Neuronal stem cell (in vitro differentiated cells): ENCODE measurements at regions not wholly inside any gene's neighbourhood (a gene's known extent, or its start where the extent isn't known, plus 50 kb on each side); places are given as distances from the start of the nearest gene placed in this dataset.

Experiments used
- DNase-seq: peaks from one replicate; pipeline ENCODE4 v3.0.0-alpha.2; 2013; ENCODE audit warnings: low spot score
- H2AFZ ChIP-seq: one replicate; pipeline ENCODE4 v1.6.1; 2013; ENCODE audit warnings: mild to moderate bottlenecking, low read length, inconsistent platforms
- H2AK5ac ChIP-seq: 2 replicates; pipeline ENCODE4 v1.6.1; 2013; ENCODE audit warnings: low read depth, mild to moderate bottlenecking, inconsistent platforms, low read length, moderate library complexity, mixed read lengths
- H2BK120ac ChIP-seq: 2 replicates; pipeline ENCODE4 v1.6.1; 2013; ENCODE audit warnings: low read depth, mild to moderate bottlenecking, inconsistent platforms, low read length, moderate library complexity, mixed read lengths
- H2BK12ac ChIP-seq: one replicate; pipeline ENCODE4 v1.6.1; 2013; ENCODE audit warnings: low read length, inconsistent platforms
- H2BK15ac ChIP-seq: 2 replicates; pipeline ENCODE4 v1.6.1; 2013; ENCODE audit warnings: mild to moderate bottlenecking, low read length, inconsistent platforms, mixed read lengths
- H2BK5ac ChIP-seq: one replicate; pipeline ENCODE4 v1.6.1; 2013; ENCODE audit warnings: inconsistent platforms, mild to moderate bottlenecking, low read length, moderate library complexity
- H3K14ac ChIP-seq: one replicate; pipeline ENCODE4 v1.6.1; 2013; ENCODE audit warnings: low read length, inconsistent platforms
- H3K18ac ChIP-seq: 2 replicates; pipeline ENCODE4 v1.6.1; 2013; ENCODE audit warnings: low read length, inconsistent platforms
- H3K23ac ChIP-seq: 2 replicates; pipeline ENCODE4 v1.6.1; 2013; ENCODE audit warnings: low read depth, mild to moderate bottlenecking, mixed read lengths, low read length, inconsistent platforms; ENCODE audit not compliant: poor library complexity
- H3K27ac ChIP-seq: replicated peaks from 3 replicates; pipeline ENCODE4 v1.5.1; 2013; ENCODE audit warnings: low read length, inconsistent platforms
- H3K27me3 ChIP-seq, 3 experiments: 2 replicates each; pipeline ENCODE4 v1.6.1; 2013; ENCODE audit warnings: low read length in 3 of 3, mild to moderate bottlenecking in 2 of 3, inconsistent platforms in 1 of 3, low read depth in 1 of 3, mixed read lengths in 1 of 3, moderate library complexity in 1 of 3; ENCODE audit not compliant: control insufficient read depth in 3 of 3, insufficient read depth in 3 of 3
- H3K36me3 ChIP-seq, 2 donors: replicated peaks in 1 of 2; 2 replicates each; pipeline ENCODE4 v1.6.1; 2013; ENCODE audit warnings: low read length in 2 of 2; ENCODE audit not compliant: control insufficient read depth in 2 of 2, insufficient read depth in 2 of 2
- H3K4ac ChIP-seq: 2 replicates; pipeline ENCODE4 v1.6.1; 2013; ENCODE audit warnings: inconsistent platforms, mild to moderate bottlenecking, low read length, moderate library complexity
- H3K4me1 ChIP-seq, 2 donors: 1 replicate in 1 of 2; 2 replicates in 1 of 2; pipeline ENCODE4 v1.6.1; 2013; ENCODE audit warnings: low read length in 2 of 2, low read depth in 1 of 2; ENCODE audit not compliant: control insufficient read depth in 2 of 2, insufficient read depth in 1 of 2
- H3K4me2 ChIP-seq: one replicate; pipeline ENCODE4 v1.6.1; 2013; ENCODE audit warnings: mild to moderate bottlenecking, low read length, inconsistent platforms; ENCODE audit not compliant: insufficient read depth, poor library complexity, severe bottlenecking
- H3K4me3 ChIP-seq, 2 donors: 2 replicates each; pipeline ENCODE4 v1.5.1; 2013; ENCODE audit warnings: low read length in 2 of 2, mild to moderate bottlenecking in 2 of 2, inconsistent platforms in 1 of 2, moderate library complexity in 1 of 2
- H3K79me1 ChIP-seq: one replicate; pipeline ENCODE4 v1.6.1; 2013; ENCODE audit warnings: low read depth, mild to moderate bottlenecking, inconsistent platforms, low read length, moderate library complexity
- H3K9ac ChIP-seq: one replicate; pipeline ENCODE4 v1.6.1; 2013; ENCODE audit warnings: mild to moderate bottlenecking, low read depth, low read length, inconsistent platforms; ENCODE audit not compliant: poor library complexity
- H3K9me3 ChIP-seq, 2 donors: replicated peaks in 1 of 2; 2 replicates each; pipeline versions ENCODE3 to v1.6.1; 2013; ENCODE audit warnings: low read length in 2 of 2, mild to moderate bottlenecking in 2 of 2, inconsistent platforms in 1 of 2, low read depth in 1 of 2, mixed read lengths in 1 of 2, moderate library complexity in 1 of 2; ENCODE audit not compliant: control insufficient read depth in 2 of 2, insufficient read depth in 1 of 2
- H4K8ac ChIP-seq: one replicate; pipeline ENCODE4 v1.6.1; 2013; ENCODE audit warnings: low read depth, mild to moderate bottlenecking, inconsistent platforms, low read length, moderate library complexity
- H4K91ac ChIP-seq: one replicate; pipeline ENCODE4 v1.6.1; 2013; ENCODE audit warnings: low read length, low read depth, mild to moderate bottlenecking, inconsistent platforms; ENCODE audit not compliant: poor library complexity
- WGBS, 2 donors: extraction: QIAGEN DNeasy Blood & Tissue Kit; methylation state at CpG; one replicate each; pipeline ENCODE4 v1.1.7; 2013; ENCODE audit warnings: missing lambda C conversion rate in 2 of 2, mixed read lengths in 1 of 2; ENCODE audit not compliant: insufficient read length in 2 of 2, insufficient replicate concordance in 1 of 2; ENCODE audit errors: extremely low coverage in 2 of 2; 5-methylcytosine and 5-hydroxymethylcytosine counted together

DNA sequence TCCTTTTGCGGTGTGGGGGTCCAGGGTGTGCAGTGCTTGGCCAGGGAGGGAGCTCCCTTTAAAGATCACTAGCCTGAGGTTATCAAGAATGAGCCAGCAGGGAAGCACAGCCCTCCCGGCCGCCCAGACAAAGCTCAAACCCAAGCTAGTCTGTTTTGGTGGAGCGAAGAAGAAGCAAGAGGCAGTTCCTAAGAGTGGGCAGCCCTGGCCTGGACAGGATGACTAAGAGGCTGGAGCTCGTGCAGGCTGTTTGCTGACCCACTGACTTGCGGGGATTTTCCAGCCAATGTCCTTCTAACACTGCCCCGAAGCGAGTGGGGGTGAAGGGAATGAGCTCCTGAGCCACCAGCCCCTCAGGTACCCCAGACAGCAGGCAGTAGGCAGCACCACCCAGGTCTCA lies 134.4 kb downstream of the COPRS start:
- Histone ChIP-seq H3K14ac (no peak overlapping the region), H4K91ac (no peak overlapping the region), H4K8ac (no peak overlapping the region), H3K4me1 (no peaks in the 10 kb centered on the region), H2BK12ac (no peak overlapping the region), H3K4me3 (no peak overlapping the region), H3K36me3 (no peaks in the 10 kb centered on the region), H3K9ac (no peak overlapping the region), H2AK5ac (no peak overlapping the region), H2BK120ac (no peak overlapping the region), H2BK15ac (no peak overlapping the region), H2AFZ (no peak overlapping the region), H3K9me3 (no peaks in the 10 kb centered on the region), H3K23ac (no peak overlapping the region), H2BK5ac (no peak overlapping the region), H3K4me2 (no peak overlapping the region), H3K27ac (no peak overlapping the region), H3K79me1 (no peaks in the 10 kb centered on the region), H3K4ac (no peak overlapping the region), H3K27me3 (no peaks in the 10 kb centered on the region), H3K18ac (no peak overlapping the region)
- no CpG with 5 or more reads among the region's 8 CpGs for WGBS, 2 donors
- DNase-seq = no peak

- no peak overlapping the region for H2BK15ac ChIP-seq
- H3K27me3 ChIP-seq = no peaks in the 10 kb centered on the region
- no peak overlapping the region for H3K4ac ChIP-seq
- H3K9me3 ChIP-seq = no peaks in the 10 kb centered on the region
- H3K27ac ChIP-seq = no peak overlapping the region
- no peak overlapping the region for H3K23ac ChIP-seq
- no peak overlapping the region for H2BK12ac ChIP-seq
- H2AFZ ChIP-seq = no peak overlapping the region
- H3K4me1 ChIP-seq = no peaks in the 10 kb centered on the region
- no peak overlapping the region for H2BK120ac ChIP-seq
- no peak overlapping the region for H4K8ac ChIP-seq
- H3K36me3 ChIP-seq = no peaks in the 10 kb centered on the region
- no peak for DNase-seq
- H3K18ac ChIP-seq = no peak overlapping the region
- H3K79me1 ChIP-seq = no peaks in the 10 kb centered on the region
- no peak overlapping the region for H2BK5ac ChIP-seq
- no peak overlapping the region for H4K91ac ChIP-seq
- H3K9ac ChIP-seq = no peak overlapping the region
- no peak overlapping the region for H2AK5ac ChIP-seq
- H3K14ac ChIP-seq = no peak overlapping the region
- no CpG with 5 or more reads among the region's 8 CpGs for WGBS, 2 donors
- H3K4me3 ChIP-seq = no peak overlapping the region
- H3K4me2 ChIP-seq = no peak overlapping the region
Observed at GRCh38 chr17:31724026-31724425, 135.0 kb downstream of the COPRS start.

DNA sequence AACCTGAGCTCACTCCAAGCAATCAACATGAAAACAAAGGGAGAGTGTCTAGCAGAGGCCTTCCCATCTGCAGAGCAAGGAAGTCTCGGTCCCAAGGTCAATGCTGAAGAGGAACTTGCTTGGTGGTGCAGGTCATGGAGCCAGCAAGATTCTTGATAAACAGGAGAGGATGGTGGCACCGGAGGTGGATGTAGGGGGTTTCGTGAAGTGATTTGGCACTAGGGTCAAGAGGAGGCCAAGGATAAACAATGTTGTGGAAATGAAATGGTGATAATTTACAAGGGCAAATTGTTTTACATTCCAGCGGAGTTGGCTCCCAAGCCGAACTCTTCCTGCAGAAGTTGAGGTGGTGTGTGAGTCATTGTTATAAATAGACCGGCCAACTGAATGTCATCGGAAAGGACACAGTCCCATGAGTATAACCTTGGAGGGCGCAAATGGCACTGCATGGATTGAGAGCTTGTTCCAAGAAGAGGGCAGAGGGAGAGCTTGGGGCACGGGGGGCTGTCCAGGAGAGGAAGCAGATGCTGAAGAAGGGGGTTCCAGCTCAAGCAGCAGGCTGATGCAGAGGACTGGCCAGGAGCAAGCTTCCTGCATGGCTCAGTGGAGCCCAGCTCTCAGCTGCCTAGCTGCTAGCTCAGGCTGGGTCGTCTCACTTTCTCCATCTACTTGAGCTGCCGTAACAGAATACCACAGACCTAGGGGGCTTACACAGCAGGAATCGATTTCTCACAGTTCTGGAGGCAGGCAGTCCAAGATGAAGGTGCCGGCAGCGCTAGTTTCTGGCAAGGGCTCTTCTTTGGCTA lies 136.6 kb downstream of the COPRS start:
- Histone ChIP-seq H3K14ac (no peak overlapping the region), H2BK12ac (no peak overlapping the region), H2AFZ (no peak overlapping the region), H3K23ac (no peak overlapping the region), H3K4me3 (no peak overlapping the region), H3K27ac (no peak overlapping the region), H3K36me3 (no peaks in the 10 kb centered on the region), H2BK120ac (no peak overlapping the region), H3K4me1 (no peaks in the 10 kb centered on the region), H4K8ac (no peak overlapping the region), H4K91ac (no peak overlapping the region), H3K27me3 (no peaks in the 10 kb centered on the region), H2BK15ac (no peak overlapping the region), H3K4me2 (no peak overlapping the region), H2AK5ac (no peak overlapping the region), H3K79me1 (no peaks in the 10 kb centered on the region), H3K4ac (no peak overlapping the region), H2BK5ac (no peak overlapping the region), H3K18ac (no peak overlapping the region), H3K9me3 (no peaks in the 10 kb centered on the region), H3K9ac (no peak overlapping the region)
- DNase-seq = no peak
- no CpG with 5 or more reads among the region's 14 CpGs for WGBS, 2 donors

DNA sequence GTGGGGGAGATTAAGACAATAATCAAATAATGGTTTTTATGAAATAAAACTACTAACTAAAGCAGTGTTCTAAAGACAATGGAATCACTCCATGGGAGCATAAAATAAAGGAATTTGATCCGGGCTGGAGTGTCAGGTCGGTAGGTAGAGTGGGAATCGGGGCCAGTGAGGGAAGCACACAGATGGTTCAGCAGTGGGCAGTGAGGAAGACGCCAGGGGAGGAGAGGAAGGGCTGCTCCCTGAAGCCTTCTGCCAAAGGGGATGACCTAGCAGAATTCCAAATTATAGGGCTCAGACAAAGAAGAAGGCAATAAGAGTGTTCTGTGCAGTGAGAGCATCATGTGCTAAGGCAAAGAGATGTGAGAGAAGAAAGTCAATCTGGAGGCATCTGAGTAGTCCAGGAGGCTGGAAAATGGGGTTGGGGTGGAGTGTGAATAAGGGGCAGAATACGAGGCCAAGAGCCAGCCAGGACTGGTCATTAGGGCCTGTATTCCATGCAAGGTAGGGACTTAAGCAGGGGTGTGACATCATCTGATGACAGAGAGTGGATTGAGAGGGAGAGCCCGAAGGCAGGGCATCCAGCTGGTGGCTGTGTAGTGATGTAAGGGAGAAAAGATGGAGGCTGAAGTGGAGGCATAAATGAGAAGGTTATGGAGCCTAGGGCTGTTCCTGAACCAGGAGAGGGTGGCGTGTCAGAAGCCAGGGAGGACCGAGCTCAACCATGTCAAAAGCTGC lies 137.6 kb downstream of the COPRS start:
- Histone ChIP-seq H3K4me3 (no peak overlapping the region), H2BK12ac (no peak overlapping the region), H2AFZ (no peak overlapping the region), H2BK15ac (no peak overlapping the region), H3K18ac (no peak overlapping the region), H4K91ac (no peak overlapping the region), H3K4me1 (no peaks in the 10 kb centered on the region), H3K23ac (no peak overlapping the region), H3K27ac (no peak overlapping the region), H3K79me1 (no peaks in the 10 kb centered on the region), H3K4me2 (no peak overlapping the region), H3K9ac (no peak overlapping the region), H4K8ac (no peak overlapping the region), H3K9me3 (no peaks in the 10 kb centered on the region), H2BK5ac (no peak overlapping the region), H3K27me3 (no peaks in the 10 kb centered on the region), H2AK5ac (no peak overlapping the region), H3K36me3 (no peaks in the 10 kb centered on the region), H2BK120ac (no peak overlapping the region), H3K4ac (no peak overlapping the region), H3K14ac (no peak overlapping the region)
- WGBS, 2 donors = no CpG with 5 or more reads among the region's 8 CpGs
- DNase-seq = no peak
